Smooth muscle cell (in vitro differentiated cells): ENCODE measurements at regions not wholly inside any gene's neighbourhood (a gene's known extent, or its start where the extent isn't known, plus 50 kb on each side); places are given as distances from the start of the nearest gene placed in this dataset.

Experiments
- DNase-seq: peaks from one replicate; lab custom pipeline; 2025; ENCODE audit not compliant: unreplicated experiment; lab: John Stamatoyannopoulos, UW
- H2AFZ ChIP-seq: fragments of 200-600 bp; sonication (generic); 2 replicates; pipeline ENCODE4 v1.6.0; 2016; ENCODE audit warnings: antibody characterized with exemption, low read depth, mild to moderate bottlenecking
- H3F3A ChIP-seq: fragments of 200-600 bp; sonication (generic); 2 replicates; pipeline ENCODE4 v1.6.0; 2017; ENCODE audit warnings: antibody characterized with exemption, low read depth
- H3K27ac ChIP-seq: fragments of 200-600 bp; sonication (generic); 2 replicates; pipeline ENCODE4 v1.5.1; 2016; ENCODE audit warnings: low read depth, mild to moderate bottlenecking
- H3K27me3 ChIP-seq: fragments of 200-600 bp; sonication (generic); 2 replicates; pipeline ENCODE4 v1.6.1; 2016; ENCODE audit warnings: low read depth, mild to moderate bottlenecking
- H3K36me3 ChIP-seq: fragments of 200-600 bp; sonication (generic); 2 replicates; pipeline ENCODE4 v1.5.1; 2016; ENCODE audit warnings: low read depth
- H3K4me1 ChIP-seq: fragments of 200-600 bp; sonication (generic); 2 replicates; pipeline ENCODE4 v1.5.1; 2016; ENCODE audit warnings: low read depth
- H3K4me2 ChIP-seq: fragments of 200-600 bp; sonication (generic); 2 replicates; pipeline ENCODE4 v1.6.0; 2016; ENCODE audit warnings: mild to moderate bottlenecking
- H3K4me3 ChIP-seq: fragments of 200-600 bp; sonication (generic); 2 replicates; pipeline ENCODE4 v1.5.1; 2016; ENCODE audit warnings: mild to moderate bottlenecking
- H3K79me2 ChIP-seq: fragments of 200-600 bp; sonication (generic); 2 replicates; pipeline ENCODE4 v1.6.0; 2016; ENCODE audit warnings: low read depth, mild to moderate bottlenecking
- H3K9ac ChIP-seq: fragments of 200-600 bp; sonication (generic); 2 replicates; pipeline ENCODE4 v1.6.0; 2016; ENCODE audit warnings: low read depth
- H3K9me3 ChIP-seq: fragments of 200-600 bp; sonication (generic); replicated peaks from 2 replicates; pipeline ENCODE4 v1.5.1; 2016; ENCODE audit warnings: low read depth
- H4K20me1 ChIP-seq: fragments of 200-600 bp; sonication (generic); 2 replicates; pipeline ENCODE4 v1.6.0; 2016; ENCODE audit warnings: low read depth
- CTCF ChIP-seq: fragments of 200-600 bp; sonication (generic); IDR thresholded peaks from 2 replicates; pipeline ENCODE4 v1.5.1; 2017; ENCODE audit warnings: borderline replicate concordance, mild to moderate bottlenecking, antibody characterized with exemption; ENCODE audit not compliant: insufficient read depth, poor library complexity, severe bottlenecking
- WGBS: methylation state at CpG from one replicate; pipeline ENCODE4 v1.1.7; 2016; ENCODE audit warnings: low lambda C conversion rate; 5-methylcytosine and 5-hydroxymethylcytosine counted together

GRCh38 chr10:64334084-64334483, 812.9 kb downstream of the REEP3 start:
- Histone ChIP-seq H3K9ac (no peak overlapping the region), H3K4me1 (no peaks in the 10 kb centered on the region), H3K36me3 (no peaks in the 10 kb centered on the region), H3F3A (no peaks in the 10 kb centered on the region), H3K27ac (no peak overlapping the region), H3K9me3 (no peaks in the 10 kb centered on the region), H3K4me3 (no peak overlapping the region), H2AFZ (no peak overlapping the region), H3K27me3 (no peaks in the 10 kb centered on the region), H3K4me2 (no peak overlapping the region), H3K79me2 (no peaks in the 10 kb centered on the region), H4K20me1 (no peaks in the 10 kb centered on the region)
- 77% methylated on average over 4 of the region's 4 CpGs for WGBS
- no peak for TF ChIP-seq CTCF
- no peak for DNase-seq

GRCh38 chr10:64344211-64344610, 823.0 kb downstream of the REEP3 start:
- Histone ChIP-seq H3K27ac (no peak overlapping the region), H3K4me3 (no peak overlapping the region), H3K4me1 (no peaks in the 10 kb centered on the region), H4K20me1 (no peaks in the 10 kb centered on the region), H3K9ac (no peak overlapping the region), H3K79me2 (no peaks in the 10 kb centered on the region), H3K36me3 (no peaks in the 10 kb centered on the region), H3K27me3 (no peaks in the 10 kb centered on the region), H3K4me2 (no peak overlapping the region), H3F3A (no peaks in the 10 kb centered on the region), H2AFZ (no peak overlapping the region), H3K9me3 (no peaks in the 10 kb centered on the region)
- no peak for DNase-seq
- TF ChIP-seq CTCF = no peak
- 94% methylated on average over 1 of the region's 1 CpG for WGBS

GRCh38 chr10:64345856-64346255, 824.7 kb downstream of the REEP3 start:
- Histone ChIP-seq H3K9ac (no peak overlapping the region), H3F3A (no peaks in the 10 kb centered on the region), H3K4me1 (peaks cover 3% of the 10 kb centered on the region), H3K27ac (no peak overlapping the region), H3K27me3 (no peaks in the 10 kb centered on the region), H3K4me3 (no peak overlapping the region), H4K20me1 (no peaks in the 10 kb centered on the region), H3K79me2 (no peaks in the 10 kb centered on the region), H3K4me2 (no peak overlapping the region), H3K9me3 (no peaks in the 10 kb centered on the region), H3K36me3 (no peaks in the 10 kb centered on the region), H2AFZ (no peak overlapping the region)
- TF ChIP-seq CTCF = no peak
- no peak for DNase-seq

- H3K4me3 ChIP-seq = no peak overlapping the region
- H2AFZ ChIP-seq = no peak overlapping the region
- no peak for TF ChIP-seq CTCF
- H4K20me1 ChIP-seq = no peaks in the 10 kb centered on the region
- H3K4me1 ChIP-seq = peaks cover 3% of the 10 kb centered on the region
- no peaks in the 10 kb centered on the region for H3F3A ChIP-seq
- 86% methylated on average over 5 of the region's 5 CpGs for WGBS
- no peaks in the 10 kb centered on the region for H3K36me3 ChIP-seq
- no peak overlapping the region for H3K27ac ChIP-seq
- H3K9me3 ChIP-seq = no peaks in the 10 kb centered on the region
- H3K79me2 ChIP-seq = no peaks in the 10 kb centered on the region
- H3K9ac ChIP-seq = no peak overlapping the region
- no peak overlapping the region for H3K4me2 ChIP-seq
- no peak for DNase-seq
- no peaks in the 10 kb centered on the region for H3K27me3 ChIP-seq
Measured at GRCh38 chr10:64346389-64346788, 825.2 kb downstream of the REEP3 start.
